ENCODE measurements at regions not wholly inside any gene's neighbourhood (a gene's known extent, or its start where the extent isn't known, plus 50 kb on each side); places are given as distances from the start of the nearest gene placed in this dataset.

GRCh38 chr13:51518827-51519226 is 65.4 kb upstream of the WDFY2 start:
- no peak for TF ChIP-seq GATA2 (IDR thresholded peaks at IDR 0.05; ENCODE audit: low read depth, low read length)
- TF ChIP-seq GATA3 (IDR thresholded peaks at IDR 0.05; ENCODE audit: low read depth, low read length), result no peak

GRCh38 chr13:51519771-51520216 is 64.5 kb upstream of the WDFY2 start:
- TF ChIP-seq GATA2 (IDR thresholded peaks at IDR 0.05; ENCODE audit: low read depth, low read length), result no peak
- no peak for TF ChIP-seq GATA3 (IDR thresholded peaks at IDR 0.05; ENCODE audit: low read depth, low read length)

GRCh38 chr13:51520524-51520923 is 63.7 kb upstream of the WDFY2 start:
- TF ChIP-seq GATA2 (IDR thresholded peaks at IDR 0.05; ENCODE audit: low read depth, low read length) (no peak), GATA3 (IDR thresholded peaks at IDR 0.05; ENCODE audit: low read depth, low read length) (no peak)

- TF ChIP-seq GATA3 (IDR thresholded peaks at IDR 0.05; ENCODE audit: low read depth, low read length) (peak; percentile 45), GATA2 (IDR thresholded peaks at IDR 0.05; ENCODE audit: low read depth, low read length) (peak; percentile 90)
Observed at GRCh38 chr13:51523082-51523518, 61.2 kb upstream of the WDFY2 start.

GRCh38 chr13:51524312-51524711 is 60.0 kb upstream of the WDFY2 start:
- no peak for TF ChIP-seq GATA3 (IDR thresholded peaks at IDR 0.05; ENCODE audit: low read depth, low read length)
- 0 out of 2 replicates have a peak, but pooled peaks have one; percentile 11 for TF ChIP-seq GATA2 (IDR thresholded peaks at IDR 0.05; ENCODE audit: low read depth, low read length)

GRCh38 chr13:51524829-51525566 is 59.3 kb upstream of the WDFY2 start:
- TF ChIP-seq GATA2 (IDR thresholded peaks at IDR 0.05; ENCODE audit: low read depth, low read length), result no peak
- no peak for TF ChIP-seq GATA3 (IDR thresholded peaks at IDR 0.05; ENCODE audit: low read depth, low read length)

GRCh38 chr13:51525567-51526167 is 58.6 kb upstream of the WDFY2 start:
- TF ChIP-seq GATA2 (IDR thresholded peaks at IDR 0.05; ENCODE audit: low read depth, low read length) (no peak), GATA3 (IDR thresholded peaks at IDR 0.05; ENCODE audit: low read depth, low read length) (no peak)

- no peak for TF ChIP-seq GATA3 (IDR thresholded peaks at IDR 0.05; ENCODE audit: low read depth, low read length)
- TF ChIP-seq GATA2 (IDR thresholded peaks at IDR 0.05; ENCODE audit: low read depth, low read length), result no peak
Observed at GRCh38 chr13:51526202-51526601, 58.1 kb upstream of the WDFY2 start.

- TF ChIP-seq GATA2 (IDR thresholded peaks at IDR 0.05; ENCODE audit: low read depth, low read length) (no peak), GATA3 (IDR thresholded peaks at IDR 0.05; ENCODE audit: low read depth, low read length) (no peak)
Observed at GRCh38 chr13:51532736-51533197, 51.5 kb upstream of the WDFY2 start.

- no peak for TF ChIP-seq GATA2 (IDR thresholded peaks at IDR 0.05; ENCODE audit: low read depth, low read length)
- TF ChIP-seq GATA3 (IDR thresholded peaks at IDR 0.05; ENCODE audit: low read depth, low read length), result no peak
Observed at GRCh38 chr13:51534041-51534817, 50.0 kb upstream of the WDFY2 start.

Measured in SH-SY5Y (cell line).